Panc1 (cell line): ENCODE measurements at regions not wholly inside any gene's neighbourhood (a gene's known extent, or its start where the extent isn't known, plus 50 kb on each side); places are given as distances from the start of the nearest gene placed in this dataset.

ENCODE experiments used
- ATAC-seq: fragments of 200-7000 bp; cut with Tn5 transposase; 2 replicates; pipeline ENCODE4 v1.9.1; 2020; ENCODE audit warnings: mild to moderate bottlenecking, moderate library complexity
- BruUV-seq: library from RNA; stranded (reverse); fragments of 400-500 nt; replicated peaks from 2 replicates; lab custom pipeline; 2021; lab: Mats Ljungman, UMichigan
- CTCF ChIA-PET: fragments of 300-600 bp; sonication (Branson Sonifier 250); formaldehyde crosslinking; loops from one replicate; lab custom pipeline; 2022; ENCODE audit warnings: antibody characterized with exemption; lab: Charles Lee
- POLR2A ChIA-PET: fragments of 300-600 bp; sonication (Branson Sonifier 250); formaldehyde crosslinking; loops from one replicate; lab custom pipeline; 2022; ENCODE audit warnings: antibody characterized with exemption; lab: Charles Lee
- DNase-seq: peaks from one replicate; pipeline ENCODE4 v3.0.0-alpha.2; 2010; ENCODE audit warnings: low read depth, low spot score
- H3K27ac ChIP-seq: 2 replicates; pipeline ENCODE4 v1.5.1; 2011; ENCODE audit warnings: mild to moderate bottlenecking, low read length, inconsistent platforms
- H3K27me3 ChIP-seq: fragments of 200-500 bp; sonication (Bioruptor generic); 2 replicates; pipeline ENCODE4 v1.6.0; 2014; ENCODE audit warnings: low read length, inconsistent platforms; ENCODE audit not compliant: control insufficient read depth, insufficient read depth
- H3K36me3 ChIP-seq: fragments of 200-500 bp; sonication (Bioruptor generic); 2 replicates; pipeline ENCODE4 v1.5.1; 2014; ENCODE audit warnings: inconsistent platforms, mild to moderate bottlenecking, low read length, moderate library complexity; ENCODE audit not compliant: control insufficient read depth, insufficient read depth
- H3K4me1 ChIP-seq: 2 replicates; pipeline ENCODE4 v1.5.1; 2011; ENCODE audit warnings: inconsistent platforms, mild to moderate bottlenecking, low read length, moderate library complexity; ENCODE audit not compliant: control insufficient read depth, insufficient read depth
- H3K4me3 ChIP-seq, 2 experiments: 2 replicates each; pipeline ENCODE4 v1.5.1; 2011 to 2012; ENCODE audit warnings: low read depth in 2 of 2, low read length in 2 of 2, mild to moderate bottlenecking in 2 of 2, inconsistent platforms in 1 of 2, moderate library complexity in 1 of 2
- H3K9me3 ChIP-seq: fragments of 200-500 bp; sonication (Bioruptor generic); 2 replicates; pipeline ENCODE4 v1.5.1; 2014; ENCODE audit warnings: low read depth, mild to moderate bottlenecking, inconsistent platforms, low read length, moderate library complexity; ENCODE audit not compliant: control insufficient read depth, insufficient read depth
- CTCF ChIP-seq: fragments of 450-650 bp; IDR thresholded peaks from 2 replicates; pipeline ENCODE4 v1.5.1; 2017; ENCODE audit warnings: mild to moderate bottlenecking
- POLR2AphosphoS5 ChIP-seq: IDR thresholded peaks from 2 replicates; pipeline ENCODE4 v1.6.1; 2012; ENCODE audit warnings: mild to moderate bottlenecking, low read depth, low read length, moderate library complexity
- REST ChIP-seq, 2 experiments: IDR thresholded peaks; 2 replicates each; pipeline ENCODE4 v1.6.1; 2011 to 2012; ENCODE audit warnings: low read depth in 2 of 2, control low read depth in 1 of 2, low read length in 1 of 2, mild to moderate bottlenecking in 1 of 2, moderate library complexity in 1 of 2; ENCODE audit not compliant: insufficient read depth in 1 of 2
- SIN3A ChIP-seq: IDR thresholded peaks from 2 replicates; pipeline ENCODE4 v1.6.1; 2012; ENCODE audit warnings: low read depth, mild to moderate bottlenecking, low read length, moderate library complexity, borderline replicate concordance; ENCODE audit not compliant: insufficient read depth
- TCF7L2 ChIP-seq: IDR thresholded peaks from 2 replicates; pipeline ENCODE4 v1.6.1; 2011; ENCODE audit warnings: mild to moderate bottlenecking, low read depth, low read length, inconsistent platforms
- in situ Hi-C: cut with HindIII; loops from 2 replicates; pipeline ENCODE4 v1.10.0; 2016; ENCODE audit warnings: low sequenced_read_pairs, low pct_unique_long_range_greater_than_20kb
- intact Hi-C: fragments of 100-400 bp; cut with micrococcal nuclease; formaldehyde crosslinking; loops from one replicate; pipeline ENCODE4 v1.10.0; 2022; ENCODE audit not compliant: unreplicated experiment

GRCh38 chr12:115504306-115505290, 772.9 kb downstream of the MED13L start:
- Histone ChIP-seq H3K9me3 (no peaks in the 10 kb centered on the region), H3K4me3 (no peak overlapping the region), H3K4me1 (no peaks in the 10 kb centered on the region), H3K36me3 (no peaks in the 10 kb centered on the region), H3K27ac (no peak overlapping the region), H3K27me3 (no peaks in the 10 kb centered on the region)
- intact Hi-C loops (no loop called here), in situ Hi-C loops (no loop called here)
- ChIA-PET CTCF (no interaction called here), POLR2A (no interaction called here)
- no peak for ATAC-seq
- no peak for TF ChIP-seq SIN3A
- TF ChIP-seq TCF7L2 = no peak
- no peak for TF ChIP-seq REST (IDR thresholded peaks at IDR 0.05; ENCODE audit: insufficient read depth in 1 of 2, low read depth in 2 of 2, low read length in 1 of 2)
- TF ChIP-seq CTCF = no peak
- TF ChIP-seq POLR2AphosphoS5 = no peak
- BruUV-seq = no TSS peak
- no peak for DNase-seq

- Histone ChIP-seq H3K36me3 (no peaks in the 10 kb centered on the region), H3K27ac (no peak overlapping the region), H3K4me3 (no peak overlapping the region), H3K27me3 (no peaks in the 10 kb centered on the region), H3K4me1 (no peaks in the 10 kb centered on the region), H3K9me3 (no peaks in the 10 kb centered on the region)
- ChIA-PET CTCF (no interaction called here), POLR2A (no interaction called here)
- in situ Hi-C loops = no loop called here
- ATAC-seq = no peak
- intact Hi-C loops = no loop called here
- no peak for TF ChIP-seq CTCF
- no peak for TF ChIP-seq POLR2AphosphoS5
- TF ChIP-seq SIN3A = no peak
- no peak for TF ChIP-seq REST (IDR thresholded peaks at IDR 0.05; ENCODE audit: insufficient read depth in 1 of 2, low read depth in 2 of 2, low read length in 1 of 2)
- no peak for TF ChIP-seq TCF7L2
- no TSS peak for BruUV-seq
- DNase-seq = no peak
Observed at GRCh38 chr12:115500872-115501271, 776.6 kb downstream of the MED13L start.
